Cardiac muscle cell (in vitro differentiated cells and primary cell): ENCODE measurements at regions not wholly inside any gene's neighbourhood (a gene's known extent, or its start where the extent isn't known, plus 50 kb on each side); places are given as distances from the start of the nearest gene placed in this dataset.

Experiments used
- DNase-seq, 2 donors: peaks; one replicate each; pipeline versions ENCODE4 v3.0.0 to v3.0.0-alpha.2; 2010 to 2017; ENCODE audit warnings: low read depth in 1 of 2, low spot score in 1 of 2
- H3K27ac ChIP-seq: fragments of 200-600 bp; sonication (generic); 2 replicates; pipeline ENCODE4 v1.5.1; 2016
- H3K27me3 ChIP-seq: fragments of 200-600 bp; sonication (generic); 2 replicates; pipeline ENCODE4 v1.6.0; 2016; ENCODE audit warnings: control low read depth
- H3K36me3 ChIP-seq: fragments of 200-600 bp; sonication (generic); 2 replicates; pipeline ENCODE4 v1.5.1; 2016; ENCODE audit warnings: control low read depth
- H3K4me1 ChIP-seq: fragments of 200-600 bp; sonication (generic); 2 replicates; pipeline ENCODE4 v1.8.1; 2017; ENCODE audit warnings: low read depth, mild to moderate bottlenecking, mixed run types
- H3K4me3 ChIP-seq: fragments of 200-600 bp; sonication (generic); 2 replicates; pipeline ENCODE4 v1.5.1; 2016; ENCODE audit warnings: mild to moderate bottlenecking
- H3K9me3 ChIP-seq: fragments of 200-600 bp; sonication (generic); 2 replicates; pipeline ENCODE4 v1.5.1; 2017; ENCODE audit warnings: low read depth, mild to moderate bottlenecking, control low read depth
- CTCF ChIP-seq: IDR thresholded peaks from 2 replicates; pipeline ENCODE4 v1.5.1; 2012; ENCODE audit warnings: low read depth, mild to moderate bottlenecking, low read length

- TF ChIP-seq CTCF, result no peak
- peak in 1 of 2 donors; percentile 38 for DNase-seq
- H3K9me3 ChIP-seq, result no peaks in the 10 kb centered on the region
- H3K4me1 ChIP-seq, result peaks cover 19% of the 10 kb centered on the region
- no peak overlapping the region for H3K4me3 ChIP-seq
- no peaks in the 10 kb centered on the region for H3K36me3 ChIP-seq
- peak overlapping the region; percentile 1 for H3K27ac ChIP-seq
- no peaks in the 10 kb centered on the region for H3K27me3 ChIP-seq
Measured at GRCh38 chr1:208420696-208421095, 176.5 kb upstream of the PLXNA2 start.

GRCh38 chr1:208421486-208421885 lies 177.3 kb upstream of the PLXNA2 start:
- no peak for TF ChIP-seq CTCF
- peak in 1 of 2 donors; percentile 64 for DNase-seq
- H3K36me3 ChIP-seq, result no peaks in the 10 kb centered on the region
- H3K27ac ChIP-seq, result peak overlapping the region; percentile 1
- H3K4me3 ChIP-seq, result no peak overlapping the region
- H3K9me3 ChIP-seq, result no peaks in the 10 kb centered on the region
- peaks cover 19% of the 10 kb centered on the region for H3K4me1 ChIP-seq
- no peaks in the 10 kb centered on the region for H3K27me3 ChIP-seq

GRCh38 chr1:208423526-208423925 lies 179.3 kb upstream of the PLXNA2 start:
- Histone ChIP-seq H3K4me3 (no peak overlapping the region), H3K4me1 (peaks cover 21% of the 10 kb centered on the region), H3K9me3 (no peaks in the 10 kb centered on the region), H3K27ac (no peak overlapping the region), H3K27me3 (no peaks in the 10 kb centered on the region), H3K36me3 (no peaks in the 10 kb centered on the region)
- DNase-seq, result no peak
- no peak for TF ChIP-seq CTCF

- Histone ChIP-seq H3K27ac (no peak overlapping the region), H3K9me3 (no peaks in the 10 kb centered on the region), H3K4me3 (no peak overlapping the region), H3K27me3 (no peaks in the 10 kb centered on the region), H3K36me3 (no peaks in the 10 kb centered on the region), H3K4me1 (peaks cover 22% of the 10 kb centered on the region)
- no peak for TF ChIP-seq CTCF
- DNase-seq, result no peak
Measured at GRCh38 chr1:208425096-208425495, 180.9 kb upstream of the PLXNA2 start.

GRCh38 chr1:208430220-208430619 lies 186.0 kb upstream of the PLXNA2 start:
- TF ChIP-seq CTCF, result no peak
- Histone ChIP-seq H3K27ac (no peak overlapping the region), H3K4me3 (no peak overlapping the region), H3K4me1 (peaks cover 42% of the 10 kb centered on the region), H3K27me3 (no peaks in the 10 kb centered on the region), H3K36me3 (no peaks in the 10 kb centered on the region), H3K9me3 (no peaks in the 10 kb centered on the region)
- no peak for DNase-seq

- peaks cover 44% of the 10 kb centered on the region for H3K4me1 ChIP-seq
- H3K9me3 ChIP-seq, result no peaks in the 10 kb centered on the region
- no peak overlapping the region for H3K27ac ChIP-seq
- no peaks in the 10 kb centered on the region for H3K36me3 ChIP-seq
- no peak for DNase-seq
- TF ChIP-seq CTCF, result no peak
- H3K27me3 ChIP-seq, result no peaks in the 10 kb centered on the region
- H3K4me3 ChIP-seq, result no peak overlapping the region
Measured at GRCh38 chr1:208431721-208432120, 187.5 kb upstream of the PLXNA2 start.
